Suprapubic skin (tissue), 4 donors: ENCODE measurements at regions not wholly inside any gene's neighbourhood (a gene's known extent, or its start where the extent isn't known, plus 50 kb on each side); places are given as distances from the start of the nearest gene placed in this dataset.

Source experiments
- DNase-seq, 2 donors: peaks; one replicate each; pipeline ENCODE4 v3.0.0-alpha.2; 2019; ENCODE audit warnings: low spot score in 2 of 2
- H3K27ac ChIP-seq: fragments of 200-600 bp; sonication (generic); one replicate; pipeline ENCODE4 v1.5.1; 2019
- H3K27me3 ChIP-seq: fragments of 200-600 bp; sonication (generic); one replicate; pipeline ENCODE4 v1.5.1; 2019
- H3K36me3 ChIP-seq: fragments of 200-600 bp; sonication (generic); one replicate; pipeline ENCODE4 v1.5.1; 2019
- H3K4me1 ChIP-seq: fragments of 200-600 bp; sonication (generic); one replicate; pipeline ENCODE4 v1.5.1; 2019
- H3K4me3 ChIP-seq: fragments of 200-600 bp; sonication (generic); one replicate; pipeline ENCODE4 v1.5.1; 2019; ENCODE audit warnings: mild to moderate bottlenecking
- H3K9me3 ChIP-seq: fragments of 200-600 bp; sonication (generic); one replicate; pipeline ENCODE4 v1.5.1; 2019
- EP300 ChIP-seq: sonication (generic); formaldehyde crosslinking; IDR thresholded peaks from one replicate; pipeline ENCODE4 v1.6.1; 2017; ENCODE audit warnings: antibody characterized with exemption
- POLR2A ChIP-seq, 2 donors: fragments of 450-650 bp; IDR thresholded peaks; one replicate each; pipeline ENCODE4 v1.6.1; 2017; ENCODE audit warnings: antibody characterized with exemption in 2 of 2, mild to moderate bottlenecking in 2 of 2, moderate library complexity in 2 of 2
- POLR2AphosphoS5 ChIP-seq, 3 donors: sonication (generic); formaldehyde crosslinking; IDR thresholded peaks; one replicate each; pipeline ENCODE4 v1.6.1; 2017; ENCODE audit warnings: antibody characterized with exemption in 3 of 3
- WGBS: methylation state at CpG from one replicate; pipeline ENCODE4 v1.1.5; 2018; 5-methylcytosine and 5-hydroxymethylcytosine counted together
- TF ChIP-seq, protein P1 (sequence below), 2 donors: fragments of 200-600 bp in 1 of 2; fragments of 450-650 bp in 1 of 2; sonication (generic) in 1 of 2; IDR thresholded peaks; one replicate each; pipeline ENCODE4 v1.5.1; 2016 to 2019; ENCODE audit warnings: antibody characterized with exemption in 2 of 2, mild to moderate bottlenecking in 1 of 2, moderate library complexity in 1 of 2

GRCh38 chr11:70867281-70868047 is 384.9 kb downstream of the SHANK2 start:
- no peak overlapping the region for H3K27ac ChIP-seq
- 77% methylated on average over 16 of the region's 25 CpGs for WGBS
- H3K9me3 ChIP-seq = no peaks in the 10 kb centered on the region
- no peaks in the 10 kb centered on the region for H3K36me3 ChIP-seq
- no peaks in the 10 kb centered on the region for H3K4me1 ChIP-seq
- H3K27me3 ChIP-seq = peaks cover 25% of the 10 kb centered on the region
- no peak overlapping the region for H3K4me3 ChIP-seq
- no peak for DNase-seq
- TF ChIP-seq POLR2A (IDR thresholded peaks at IDR 0.05) (no peak), POLR2AphosphoS5 (IDR thresholded peaks at IDR 0.05) (no peak)

- DNase-seq = no peak
- 84% methylated on average over 2 of the region's 8 CpGs for WGBS
These were observed 384.0 kb downstream of the SHANK2 start for GRCh38 chr11:70868341-70868885.

DNA sequence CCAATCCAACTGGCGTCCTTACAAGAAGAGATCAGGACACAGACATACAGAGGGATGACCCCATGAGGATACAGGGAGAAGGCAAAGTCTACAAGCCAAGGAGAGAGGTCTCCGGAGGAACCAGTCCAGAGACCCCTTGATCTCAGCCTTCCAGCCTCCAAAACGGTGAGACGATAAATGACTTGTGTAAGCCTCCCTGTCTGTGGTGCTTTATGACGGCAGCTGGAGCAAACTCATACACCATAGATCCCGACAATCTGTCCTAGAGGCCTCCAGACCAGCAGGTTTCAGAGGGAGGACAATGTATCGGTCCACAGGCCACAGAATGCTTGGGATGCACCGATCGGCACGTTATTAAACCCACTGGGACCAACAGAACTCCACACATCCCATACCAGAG is 383.3 kb downstream of the SHANK2 start:
- DNase-seq = no peak
- Histone ChIP-seq H3K4me1 (no peaks in the 10 kb centered on the region), H3K27ac (no peak overlapping the region), H3K9me3 (no peaks in the 10 kb centered on the region), H3K4me3 (no peak overlapping the region), H3K36me3 (no peaks in the 10 kb centered on the region), H3K27me3 (peaks cover 31% of the 10 kb centered on the region)
- TF ChIP-seq, protein P1, sequence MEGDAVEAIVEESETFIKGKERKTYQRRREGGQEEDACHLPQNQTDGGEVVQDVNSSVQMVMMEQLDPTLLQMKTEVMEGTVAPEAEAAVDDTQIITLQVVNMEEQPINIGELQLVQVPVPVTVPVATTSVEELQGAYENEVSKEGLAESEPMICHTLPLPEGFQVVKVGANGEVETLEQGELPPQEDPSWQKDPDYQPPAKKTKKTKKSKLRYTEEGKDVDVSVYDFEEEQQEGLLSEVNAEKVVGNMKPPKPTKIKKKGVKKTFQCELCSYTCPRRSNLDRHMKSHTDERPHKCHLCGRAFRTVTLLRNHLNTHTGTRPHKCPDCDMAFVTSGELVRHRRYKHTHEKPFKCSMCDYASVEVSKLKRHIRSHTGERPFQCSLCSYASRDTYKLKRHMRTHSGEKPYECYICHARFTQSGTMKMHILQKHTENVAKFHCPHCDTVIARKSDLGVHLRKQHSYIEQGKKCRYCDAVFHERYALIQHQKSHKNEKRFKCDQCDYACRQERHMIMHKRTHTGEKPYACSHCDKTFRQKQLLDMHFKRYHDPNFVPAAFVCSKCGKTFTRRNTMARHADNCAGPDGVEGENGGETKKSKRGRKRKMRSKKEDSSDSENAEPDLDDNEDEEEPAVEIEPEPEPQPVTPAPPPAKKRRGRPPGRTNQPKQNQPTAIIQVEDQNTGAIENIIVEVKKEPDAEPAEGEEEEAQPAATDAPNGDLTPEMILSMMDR (IDR thresholded peaks at IDR 0.05) = no peak
- TF ChIP-seq POLR2A (IDR thresholded peaks at IDR 0.05) (no peak), POLR2AphosphoS5 (IDR thresholded peaks at IDR 0.05) (no peak), EP300 (no peak)
- WGBS = 79% methylated on average over 10 of the region's 10 CpGs

More at GRCh38 chr11:70868341-70868885, 384.0 kb downstream of the SHANK2 start:
- Histone ChIP-seq H3K36me3 (no peaks in the 10 kb centered on the region), H3K27me3 (peaks cover 30% of the 10 kb centered on the region), H3K9me3 (no peaks in the 10 kb centered on the region), H3K4me1 (no peaks in the 10 kb centered on the region), H3K4me3 (no peak overlapping the region), H3K27ac (no peak overlapping the region)
- TF ChIP-seq POLR2AphosphoS5 (IDR thresholded peaks at IDR 0.05) (no peak), EP300 (no peak), POLR2A (IDR thresholded peaks at IDR 0.05) (no peak)
- TF ChIP-seq, protein P1 (IDR thresholded peaks at IDR 0.05) = no peak

DNA sequence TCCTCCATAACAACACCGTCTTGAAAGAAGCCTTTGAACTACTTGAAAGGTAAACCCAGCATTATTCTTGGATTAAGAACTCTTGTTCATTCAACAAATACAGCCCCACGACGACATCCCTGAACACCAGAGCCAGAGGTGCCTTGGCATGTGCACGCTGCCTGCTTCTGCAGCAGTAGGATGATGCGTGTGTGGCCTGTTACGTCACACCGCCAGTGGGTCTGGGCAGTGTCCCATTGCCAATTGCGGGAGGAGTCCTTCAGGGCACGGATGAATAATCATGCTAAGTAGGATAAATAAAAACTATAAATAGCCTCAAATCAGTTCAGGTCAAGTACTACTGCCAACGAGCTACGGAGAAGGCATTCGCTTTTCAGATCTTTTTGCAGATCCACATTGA is 380.5 kb downstream of the SHANK2 start:
- DNase-seq = no peak
- H3K27me3 ChIP-seq = peaks cover 31% of the 10 kb centered on the region
- no peaks in the 10 kb centered on the region for H3K36me3 ChIP-seq
- no peak overlapping the region for H3K4me3 ChIP-seq
- no peaks in the 10 kb centered on the region for H3K9me3 ChIP-seq
- TF ChIP-seq, protein P1 (IDR thresholded peaks at IDR 0.05) = no peak
- TF ChIP-seq POLR2AphosphoS5 (IDR thresholded peaks at IDR 0.05) (no peak), POLR2A (IDR thresholded peaks at IDR 0.05) (no peak), EP300 (no peak)
- 38% methylated on average over 12 of the region's 12 CpGs for WGBS
- no peak overlapping the region for H3K27ac ChIP-seq
- no peaks in the 10 kb centered on the region for H3K4me1 ChIP-seq

DNA sequence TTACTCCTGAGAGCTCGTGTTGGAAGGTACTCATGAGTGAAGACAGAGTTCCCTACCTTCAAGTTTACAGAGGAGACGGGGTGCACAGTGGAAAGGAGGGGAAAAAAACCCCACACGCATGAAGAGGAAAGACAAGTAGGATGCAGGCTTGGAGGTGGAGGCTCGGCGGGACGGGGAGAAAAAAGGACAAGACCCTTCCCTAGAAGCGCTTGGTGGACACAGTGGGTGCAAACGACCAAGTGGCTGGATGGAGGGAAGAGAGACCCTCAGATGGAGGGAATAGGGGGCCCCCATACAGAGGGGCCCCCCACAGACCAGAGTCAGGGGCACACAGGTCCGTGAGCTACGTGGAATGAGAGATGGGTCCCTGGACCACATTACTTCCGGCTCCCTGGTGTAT is 380.1 kb downstream of the SHANK2 start:
- Histone ChIP-seq H3K4me1 (no peaks in the 10 kb centered on the region), H3K4me3 (no peak overlapping the region), H3K36me3 (no peaks in the 10 kb centered on the region), H3K27me3 (peaks cover 30% of the 10 kb centered on the region), H3K9me3 (no peaks in the 10 kb centered on the region), H3K27ac (no peak overlapping the region)
- no peak for TF ChIP-seq POLR2AphosphoS5 (IDR thresholded peaks at IDR 0.05)
- TF ChIP-seq, protein P1 (IDR thresholded peaks at IDR 0.05) = no peak
- TF ChIP-seq POLR2A (IDR thresholded peaks at IDR 0.05) = no peak
- TF ChIP-seq EP300 = no peak
- 84% methylated on average over 11 of the region's 11 CpGs for WGBS
- no peak for DNase-seq
